ENCODE measurements at regions not wholly inside any gene's neighbourhood (a gene's known extent, or its start where the extent isn't known, plus 50 kb on each side); places are given as distances from the start of the nearest gene placed in this dataset.

- 65 to 78% methylated on average over 2 of the region's 2 CpGs for WGBS, 2 donors (ENCODE audit: low coverage in 1 of 2)
- TF ChIP-seq POLR2A (IDR thresholded peaks at IDR 0.05) = no peak
- TF ChIP-seq CTCF (IDR thresholded peaks at IDR 0.05) = no peak
- Histone ChIP-seq H3K4me1 (no peaks in the 10 kb centered on the region), H3K4me3 (no peak overlapping the region), H3K27me3 (no peaks in the 10 kb centered on the region), H3K27ac (no peak overlapping the region), H3K9me3 (no peaks in the 10 kb centered on the region), H3K36me3 (no peaks in the 10 kb centered on the region)
- ATAC-seq = no peak
Measured at GRCh38 chr14:51582437-51582836, 69.3 kb upstream of the FRMD6 start.

DNA sequence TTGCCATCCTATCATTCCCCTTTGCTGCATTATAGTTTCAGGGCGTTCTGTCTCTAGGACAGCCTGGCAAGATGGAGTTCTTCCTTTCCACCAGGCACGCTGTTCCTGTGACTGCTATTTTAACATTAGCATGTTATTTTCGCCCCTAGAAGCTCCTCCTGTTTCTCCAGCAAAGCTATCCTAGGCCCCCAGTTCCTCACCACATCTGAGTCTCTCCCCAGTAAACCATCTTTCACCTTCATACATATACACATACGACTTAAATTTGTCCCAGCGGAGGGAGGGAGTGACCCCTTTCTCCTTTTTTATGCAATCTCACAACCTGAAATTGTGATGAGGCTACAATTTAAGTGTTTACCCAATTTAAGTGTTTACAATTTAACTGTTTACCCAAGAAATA is 66.7 kb upstream of the FRMD6 start:
- no peak for ATAC-seq
- H3K36me3 ChIP-seq = no peaks in the 10 kb centered on the region
- no peaks in the 10 kb centered on the region for H3K9me3 ChIP-seq
- TF ChIP-seq CTCF (IDR thresholded peaks at IDR 0.05) = no peak
- no peak for TF ChIP-seq POLR2A (IDR thresholded peaks at IDR 0.05)
- TF ChIP-seq EP300 (IDR thresholded peaks at IDR 0.05) = no peak
- TF ChIP-seq POLR2AphosphoS5 (IDR thresholded peaks at IDR 0.05) = no peak
- H3K27me3 ChIP-seq = no peaks in the 10 kb centered on the region
- no peaks in the 10 kb centered on the region for H3K4me1 ChIP-seq
- WGBS, 2 donors (ENCODE audit: low coverage in 1 of 2) = 75 to 84% methylated on average over 5 of the region's 5 CpGs
- no peak overlapping the region for H3K27ac ChIP-seq
- no peak overlapping the region for H3K4me3 ChIP-seq

GRCh38 chr14:51592836-51593235 is 58.9 kb upstream of the FRMD6 start:
- Histone ChIP-seq H3K9me3 (no peaks in the 10 kb centered on the region), H3K4me3 (no peak overlapping the region), H3K27ac (no peak overlapping the region), H3K36me3 (no peaks in the 10 kb centered on the region), H3K27me3 (no peaks in the 10 kb centered on the region), H3K4me1 (peaks cover 0 to 11% (median 0%) of the 10 kb centered on the region in 3 donors)
- no peak for ATAC-seq
- 55 to 60% methylated on average over 2 of the region's 2 CpGs for WGBS, 2 donors (ENCODE audit: low coverage in 1 of 2)
- no peak for TF ChIP-seq CTCF (IDR thresholded peaks at IDR 0.05)

GRCh38 chr14:51593397-51593796 is 58.3 kb upstream of the FRMD6 start:
- Histone ChIP-seq H3K9me3 (no peaks in the 10 kb centered on the region), H3K4me1 (peaks cover 0 to 11% (median 0%) of the 10 kb centered on the region in 3 donors), H3K4me3 (no peak overlapping the region), H3K27me3 (no peaks in the 10 kb centered on the region), H3K27ac (no peak overlapping the region), H3K36me3 (no peaks in the 10 kb centered on the region)
- no peak for TF ChIP-seq POLR2AphosphoS5 (IDR thresholded peaks at IDR 0.05)
- TF ChIP-seq CTCF (IDR thresholded peaks at IDR 0.05) = no peak
- no peak for TF ChIP-seq EP300 (IDR thresholded peaks at IDR 0.05)
- TF ChIP-seq POLR2A (IDR thresholded peaks at IDR 0.05) = no peak
- no peak for ATAC-seq
- WGBS, 2 donors (ENCODE audit: low coverage in 1 of 2) = 22 to 26% methylated on average over 3 to 5 of the region's 5 CpGs

DNA sequence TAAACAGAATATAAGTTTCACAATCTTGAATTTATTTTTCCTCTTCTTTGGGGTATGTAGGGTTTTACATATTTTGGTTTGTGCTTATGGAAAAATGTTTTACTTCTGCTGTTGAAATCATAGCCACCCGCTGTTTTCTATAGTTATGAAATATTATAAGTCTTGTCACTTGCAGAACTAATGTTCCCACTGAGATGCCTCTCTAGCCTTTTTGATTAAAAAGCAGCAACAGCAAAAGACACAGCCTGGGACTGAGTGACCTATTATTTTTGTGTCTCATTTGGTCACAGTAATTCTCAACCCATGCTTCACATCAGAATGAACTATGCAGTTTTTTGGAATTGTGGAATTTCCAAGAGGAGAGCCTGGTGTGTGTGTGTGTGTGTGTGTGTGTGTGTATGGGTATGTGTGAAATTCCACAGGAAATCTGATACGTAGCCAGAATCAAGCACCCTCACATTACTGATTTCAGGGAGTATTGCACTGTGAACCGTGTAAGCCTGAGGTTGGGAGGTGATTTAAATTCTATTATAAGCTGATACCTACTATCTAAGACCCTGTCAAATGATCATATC is 55.7 kb upstream of the FRMD6 start:
- peaks cover 0 to 31% (median 0%) of the 10 kb centered on the region in 3 donors for H3K4me1 ChIP-seq
- H3K4me3 ChIP-seq = no peak overlapping the region
- H3K9me3 ChIP-seq = no peaks in the 10 kb centered on the region
- 83 to 96% methylated on average over 2 to 3 of the region's 3 CpGs for WGBS, 2 donors (ENCODE audit: low coverage in 1 of 2)
- no peak overlapping the region for H3K27ac ChIP-seq
- H3K27me3 ChIP-seq = no peaks in the 10 kb centered on the region
- ATAC-seq = no peak
- H3K36me3 ChIP-seq = no peaks in the 10 kb centered on the region
- TF ChIP-seq CTCF (IDR thresholded peaks at IDR 0.05) (no peak), POLR2A (IDR thresholded peaks at IDR 0.05) (no peak), POLR2AphosphoS5 (IDR thresholded peaks at IDR 0.05) (no peak), EP300 (IDR thresholded peaks at IDR 0.05) (no peak)
